GM19395 (cell line): ENCODE measurements at regions not wholly inside any gene's neighbourhood (a gene's known extent, or its start where the extent isn't known, plus 50 kb on each side); places are given as distances from the start of the nearest gene placed in this dataset.
A peak's percentile ranks its signal among the peaks of the same experiment; 100 is the strongest.

Source experiments
- ATAC-seq: cut with Tn5 transposase; IDR thresholded peaks from one replicate; pipeline ENCODE4 v1.9.1; 2021; ENCODE audit warnings: mild to moderate bottlenecking, moderate library complexity; ENCODE audit not compliant: unreplicated experiment

DNA sequence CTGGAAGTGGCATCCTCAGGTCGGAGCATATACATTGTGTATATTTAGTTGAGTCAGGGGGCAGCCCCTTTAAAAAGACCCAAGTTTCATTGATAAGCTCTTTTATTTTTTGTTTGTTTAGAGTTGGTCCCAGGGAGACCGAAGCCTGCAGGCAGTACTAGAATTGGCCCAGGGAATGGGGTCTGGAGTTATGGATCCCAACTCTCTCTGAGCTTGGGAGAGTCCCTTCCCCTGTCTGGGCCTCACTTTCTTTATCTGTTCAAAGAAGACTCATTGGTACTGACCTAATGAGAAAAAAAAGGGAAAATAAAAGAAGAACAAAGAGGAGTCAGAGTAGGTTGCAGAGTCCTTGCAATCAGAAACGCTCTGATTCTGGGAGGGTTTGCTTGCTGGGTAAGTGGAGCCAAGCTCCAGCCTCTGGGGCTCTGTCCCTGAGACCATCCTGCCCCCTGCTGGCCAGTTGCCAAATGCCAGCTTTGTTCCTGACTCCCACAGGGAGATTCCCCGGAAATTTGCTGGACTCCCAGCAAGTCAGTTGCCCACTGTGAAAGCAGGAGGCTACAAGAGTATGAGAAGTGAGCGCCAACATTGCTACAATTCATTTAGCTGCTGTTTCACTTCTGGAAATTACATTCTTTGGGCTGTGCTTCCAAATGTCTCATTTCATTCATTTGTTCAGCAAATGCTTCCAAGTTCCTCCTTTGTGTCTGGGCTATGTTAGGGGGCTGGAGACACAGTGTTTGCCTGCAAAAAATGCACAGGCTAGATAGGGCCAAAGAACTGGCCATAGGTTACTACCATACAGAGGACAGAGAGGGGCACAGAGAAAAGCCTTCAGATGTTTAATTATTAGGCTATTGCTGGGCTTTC lies 156.2 kb downstream of the MELK start:
- peak; percentile 67 for ATAC-seq

DNA sequence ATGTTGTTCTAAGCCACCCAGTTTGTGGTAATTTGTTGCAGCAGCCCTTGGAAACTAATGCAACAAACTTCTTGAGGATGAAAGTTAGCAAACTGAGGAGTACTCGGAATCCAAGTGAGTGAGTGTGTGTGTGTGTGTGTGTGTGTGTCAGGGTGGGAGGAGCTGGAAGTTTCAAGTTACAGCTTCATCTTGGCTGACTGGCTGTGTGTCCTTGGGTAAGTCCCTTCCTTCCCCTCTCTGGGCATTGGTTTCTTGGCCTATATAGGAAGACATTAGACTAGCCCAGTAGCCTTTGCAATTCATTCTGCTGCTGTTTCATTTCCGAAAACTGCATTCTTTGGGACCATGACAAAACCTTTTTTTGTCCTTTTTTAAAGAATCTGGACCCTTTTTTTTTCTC lies 157.2 kb downstream of the MELK start:
- ATAC-seq, result no peak

DNA sequence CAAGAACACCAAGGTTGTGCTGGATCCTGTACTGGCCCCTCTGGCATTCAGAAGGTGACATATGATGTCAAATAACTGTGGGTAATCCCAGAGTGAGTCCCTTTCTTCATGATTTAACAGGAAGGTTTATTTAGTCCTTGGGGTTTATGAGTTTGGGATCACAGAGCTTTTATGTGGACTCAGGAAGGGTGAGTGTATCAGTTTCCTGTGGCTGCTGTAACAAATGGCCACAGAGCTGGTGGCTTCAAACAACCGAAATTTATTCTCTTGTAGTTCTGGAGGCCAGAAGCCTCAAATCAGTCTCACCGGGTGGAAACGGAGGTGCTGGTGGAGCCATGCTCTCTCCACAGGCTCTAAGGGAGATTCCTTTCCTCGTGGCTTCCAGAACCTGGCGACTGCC lies 157.7 kb downstream of the MELK start:
- no peak for ATAC-seq

DNA sequence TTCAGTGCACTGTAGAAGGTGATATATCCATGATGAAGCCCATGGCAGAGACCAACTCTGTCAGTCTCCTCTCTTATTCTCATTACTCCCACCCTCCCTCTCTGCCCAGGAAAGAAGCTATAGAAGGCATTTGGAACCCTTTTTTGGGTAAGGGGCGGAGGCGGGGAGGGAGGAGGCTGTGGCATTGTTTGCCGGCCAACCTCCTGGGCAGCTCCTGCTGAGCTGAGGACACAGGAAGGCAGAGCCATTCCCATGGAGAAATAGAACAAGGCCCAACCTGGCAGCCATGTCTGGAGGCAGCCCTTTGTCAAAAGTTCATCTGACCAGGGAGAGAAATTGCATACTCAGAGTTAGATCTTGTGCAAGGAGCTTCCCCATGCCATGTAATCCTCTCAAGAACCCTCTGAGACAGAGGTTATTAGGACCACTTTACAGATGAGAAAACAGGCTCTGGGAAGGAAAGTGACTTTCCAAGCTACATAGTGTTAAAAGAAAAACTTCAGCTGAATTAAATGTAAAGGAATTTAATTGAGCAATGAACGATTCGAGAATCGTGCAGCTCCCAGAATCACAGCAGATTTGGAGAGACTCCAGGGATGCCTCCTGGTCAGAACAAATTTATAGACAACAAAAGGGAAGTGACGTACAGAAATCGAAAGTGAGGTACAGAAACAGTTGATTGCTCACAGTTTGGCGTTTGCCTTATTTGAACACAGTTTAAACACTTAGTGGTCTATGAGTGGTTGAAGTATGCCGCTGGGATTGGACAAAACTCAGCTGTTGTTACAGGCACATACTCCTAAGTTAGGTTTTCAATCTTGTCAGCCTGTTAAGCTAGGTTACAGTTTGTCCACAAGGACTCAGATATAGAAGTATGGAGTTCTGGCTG lies 158.6 kb downstream of the MELK start:
- ATAC-seq, result no peak

DNA sequence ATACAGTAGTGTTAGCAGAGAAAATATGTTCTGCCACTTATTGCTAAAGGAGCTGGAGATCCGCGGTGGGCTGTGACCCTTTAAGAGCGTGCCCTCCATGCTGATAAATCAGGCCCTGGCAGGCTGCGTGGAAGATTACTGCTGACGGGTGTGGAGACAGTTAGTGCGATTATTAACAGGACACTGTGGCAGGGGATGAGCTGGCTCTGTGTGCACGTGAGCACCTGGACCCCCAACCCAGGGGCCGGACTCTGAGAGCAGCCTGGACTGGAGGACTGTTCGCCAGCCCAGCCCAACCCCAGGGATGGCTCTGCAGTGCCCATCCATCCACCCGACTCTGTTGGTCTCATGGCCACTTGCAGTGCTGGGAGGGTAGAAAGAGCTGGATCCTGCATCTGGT lies 162.0 kb downstream of the MELK start:
- ATAC-seq, result no peak

DNA sequence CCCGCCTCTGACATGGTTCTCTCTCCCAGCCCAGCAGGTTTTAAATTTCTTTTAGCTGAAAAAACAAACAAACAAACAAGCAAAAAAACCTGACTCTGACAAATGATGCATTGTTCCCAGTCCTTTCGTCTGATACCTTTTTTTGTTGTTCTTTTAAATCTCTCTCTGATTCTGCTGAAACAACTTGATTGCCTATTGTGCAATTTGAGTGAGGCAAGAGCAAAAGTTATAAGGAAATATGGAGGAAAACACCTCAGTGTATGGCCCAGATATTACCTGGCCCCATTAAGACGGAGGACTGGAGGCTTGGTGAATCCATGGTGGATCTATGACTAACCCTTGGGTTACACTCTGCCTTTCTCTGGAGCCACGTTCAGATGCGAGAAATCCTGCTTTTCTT lies 164.0 kb downstream of the MELK start:
- ATAC-seq, result no peak

DNA sequence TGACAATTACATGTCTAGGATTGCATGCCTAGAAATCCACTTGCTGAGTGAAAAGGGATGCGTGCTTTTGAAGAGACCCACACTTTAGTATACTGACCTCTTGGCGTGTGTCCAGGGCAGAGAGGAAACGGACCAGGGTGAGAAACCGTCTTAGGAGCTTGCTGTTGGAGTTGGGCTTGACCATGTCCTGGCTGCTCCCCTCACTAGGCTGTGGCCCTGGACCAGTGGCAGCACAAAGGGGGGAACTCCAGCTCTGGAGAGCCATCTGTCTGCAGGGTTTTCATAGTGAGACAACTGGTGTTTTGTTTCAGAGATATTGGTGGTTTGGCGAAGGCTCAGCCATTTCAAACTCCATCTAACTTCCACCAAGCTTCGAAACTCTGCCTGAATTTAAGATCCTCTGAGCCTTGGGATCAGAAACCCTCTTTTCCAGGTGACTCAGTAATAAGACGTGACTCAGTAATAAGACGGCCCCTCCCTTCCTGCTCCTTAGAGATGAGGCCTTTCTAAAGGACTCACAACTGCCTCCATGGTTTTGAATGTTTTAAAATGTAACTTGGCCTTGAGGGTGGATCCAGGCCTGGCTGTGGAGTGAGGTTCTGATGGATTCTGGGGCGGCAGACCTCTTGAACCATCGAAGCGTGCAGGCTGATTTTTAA lies 165.8 kb downstream of the MELK start:
- no peak for ATAC-seq

DNA sequence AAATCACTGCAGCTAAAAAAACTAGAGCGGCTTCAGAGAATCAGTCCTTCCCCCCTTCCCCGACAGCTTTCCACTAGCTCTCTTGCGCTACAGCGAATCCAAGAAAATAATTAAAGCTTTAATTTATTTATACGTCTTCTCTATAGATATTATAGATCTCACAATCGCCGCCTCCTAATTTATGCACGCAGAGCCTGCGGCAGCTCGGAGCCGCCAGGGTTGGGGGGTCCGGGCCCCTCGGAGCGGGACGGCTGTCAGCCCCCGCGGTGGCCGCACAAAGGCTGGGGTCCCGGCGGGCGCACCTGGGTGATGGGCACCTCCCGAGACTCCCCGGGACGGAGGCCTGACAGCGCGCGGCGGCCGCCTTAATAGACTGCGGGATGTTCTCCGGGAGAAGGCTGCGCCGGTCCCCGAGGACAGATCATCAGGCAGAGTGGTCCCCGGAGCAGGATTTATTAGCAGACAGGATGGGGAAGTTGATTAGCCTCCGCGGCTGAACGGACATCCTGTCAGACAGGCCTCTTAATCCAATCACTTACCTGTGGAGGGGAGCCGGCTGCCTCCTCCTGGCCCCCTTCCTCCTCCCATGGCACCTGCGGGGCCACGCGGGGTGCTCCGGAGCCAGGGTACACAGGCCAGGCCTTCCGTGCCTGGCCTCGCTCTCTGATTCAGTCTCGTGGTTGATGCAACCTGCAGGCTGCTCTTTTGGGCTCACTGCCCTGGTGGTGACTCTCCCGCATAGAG lies 166.8 kb downstream of the MELK start:
- ATAC-seq, result no peak

DNA sequence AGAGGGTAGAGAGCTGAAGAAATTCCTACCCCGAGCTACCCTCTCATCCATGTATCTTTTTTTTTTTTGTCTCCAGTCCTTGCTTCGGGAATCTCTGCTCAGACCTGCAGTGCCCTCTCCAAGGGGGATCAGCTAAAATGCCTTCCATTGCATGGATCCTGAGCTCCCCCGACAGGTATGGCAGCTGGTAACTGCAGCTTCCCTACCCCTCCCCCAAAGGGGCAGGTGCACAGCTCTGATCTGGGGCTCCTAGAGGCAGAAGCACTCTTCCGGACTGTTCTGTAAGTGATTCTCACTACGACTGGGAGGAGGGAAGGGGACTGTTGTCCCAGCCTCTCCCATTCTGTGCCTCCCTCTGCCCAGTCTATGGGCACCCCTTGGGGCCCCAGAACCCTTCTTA lies 169.6 kb downstream of the MELK start:
- no peak for ATAC-seq

DNA sequence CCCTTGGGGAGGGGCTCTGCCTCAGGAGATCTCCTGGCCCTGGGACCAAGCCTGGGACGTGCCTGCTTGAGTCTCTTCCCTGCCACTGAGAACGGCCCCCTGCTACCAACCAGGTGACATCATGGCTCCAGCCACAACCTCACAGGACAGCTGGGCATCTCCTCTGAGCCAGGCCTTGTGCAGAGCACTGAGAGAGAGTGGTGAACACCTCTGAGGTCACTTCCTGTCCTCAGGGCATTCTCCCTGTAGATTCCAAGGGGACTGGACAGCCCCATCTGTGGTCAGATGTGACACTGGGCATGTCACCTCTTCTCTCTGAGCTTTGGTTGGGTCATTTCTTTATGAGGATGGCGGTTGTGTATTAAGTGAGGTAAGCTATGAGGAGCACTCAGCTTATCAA lies 172.0 kb downstream of the MELK start:
- ATAC-seq, result no peak

DNA sequence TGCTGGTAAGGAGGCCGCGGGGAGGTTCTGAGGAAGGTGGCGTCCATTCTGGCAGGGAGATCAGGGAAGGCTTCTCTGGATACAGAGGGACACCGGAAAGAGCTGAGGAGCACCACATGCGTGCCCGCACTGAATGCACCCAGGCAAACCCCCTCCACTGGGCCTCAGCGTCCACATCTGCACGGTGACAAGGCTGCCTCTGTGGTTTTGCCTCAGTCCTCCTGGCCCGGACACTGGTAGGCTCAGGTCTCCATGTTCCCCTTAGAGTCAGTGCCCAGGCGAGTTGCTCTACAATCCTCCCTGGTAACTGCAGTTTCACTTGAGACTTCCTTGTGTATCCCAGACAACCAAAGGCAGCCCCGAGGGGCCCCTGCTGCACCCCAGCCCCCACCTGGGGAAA lies 173.3 kb downstream of the MELK start:
- ATAC-seq, result no peak

DNA sequence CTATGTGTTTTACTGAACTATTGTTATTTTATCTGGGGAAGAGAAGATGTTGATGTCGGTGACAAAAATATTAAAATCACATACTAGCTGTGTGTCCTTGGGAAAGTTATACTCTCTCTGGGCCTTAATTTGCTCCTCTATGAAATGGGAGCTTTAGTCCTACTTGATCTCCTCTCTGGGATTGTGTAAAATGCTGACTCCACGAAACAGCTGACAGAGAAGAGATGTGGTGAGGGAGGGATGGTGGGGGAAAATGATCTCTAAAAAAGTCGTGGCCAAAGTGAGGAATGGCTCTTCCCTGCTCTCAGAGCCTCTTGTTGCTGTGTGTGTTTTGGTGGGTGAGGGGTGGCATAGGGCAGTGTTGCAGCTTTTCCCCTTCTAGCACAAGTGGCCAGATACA lies 173.7 kb downstream of the MELK start:
- no peak for ATAC-seq

DNA sequence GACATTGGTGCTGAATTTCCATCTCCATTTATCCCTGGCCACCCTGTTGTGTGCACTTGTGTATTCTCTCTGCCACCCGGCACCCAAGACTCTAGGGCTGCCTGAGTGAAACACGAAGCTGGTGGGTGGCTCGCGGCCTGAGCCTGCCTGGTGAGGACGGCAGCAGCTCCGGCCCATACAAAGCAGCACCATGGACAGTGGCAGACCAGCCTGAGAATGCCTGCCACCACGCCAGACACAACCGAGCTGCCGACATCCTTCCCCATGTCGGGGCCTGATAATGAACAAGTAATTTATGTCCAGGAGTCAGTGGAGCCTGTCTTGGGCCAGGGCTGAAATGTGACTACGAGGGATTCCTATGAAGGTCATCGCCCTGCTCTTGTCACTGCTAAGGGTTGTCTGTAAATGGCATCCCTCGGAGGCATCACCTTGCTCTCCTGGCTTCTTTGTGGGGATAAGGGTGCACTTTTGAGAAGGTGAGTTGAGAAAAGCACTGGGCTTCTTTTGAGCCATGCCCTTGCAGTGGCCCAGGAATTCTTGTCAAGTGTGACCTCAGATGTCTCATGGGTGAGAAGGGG lies 175.7 kb downstream of the MELK start:
- no peak for ATAC-seq

DNA sequence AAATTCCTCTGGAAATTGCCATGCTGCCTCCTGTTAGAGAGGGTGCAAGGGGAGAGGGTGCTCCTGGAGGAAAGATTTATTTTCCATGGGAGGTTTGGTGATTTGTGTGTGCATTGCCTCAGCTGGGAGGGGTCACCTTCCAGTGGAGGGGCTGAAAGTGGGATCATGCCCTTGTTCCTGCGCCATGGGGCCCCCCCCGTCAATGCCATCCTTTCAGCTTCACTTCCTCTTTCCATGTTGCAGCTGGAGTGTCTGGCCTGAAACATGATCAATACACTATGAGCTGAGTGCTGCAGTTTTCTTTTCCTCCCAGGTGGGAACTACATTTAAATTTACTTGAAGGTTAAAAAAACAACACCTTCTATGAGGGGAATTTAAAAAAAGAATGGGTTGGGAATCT lies 176.8 kb downstream of the MELK start:
- no peak for ATAC-seq

DNA sequence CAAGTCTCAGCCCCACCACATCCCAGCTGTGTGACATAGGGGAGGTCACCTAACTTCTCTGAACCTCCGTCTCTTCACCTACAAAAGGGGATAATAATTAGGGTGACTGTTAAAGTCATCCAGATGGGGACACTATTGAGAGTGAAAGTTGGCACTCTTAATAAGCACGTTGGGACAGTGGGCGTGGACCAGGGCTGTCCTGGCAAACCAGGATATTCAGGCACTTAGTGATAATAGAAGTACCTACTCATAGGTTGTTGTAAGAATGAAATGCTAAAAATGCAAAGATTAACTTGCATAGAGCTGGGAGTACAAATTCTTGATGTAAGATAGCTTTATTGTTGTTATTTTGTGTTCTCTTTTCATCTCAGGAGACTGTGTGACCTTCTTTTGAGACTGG lies 177.9 kb downstream of the MELK start:
- ATAC-seq, result no peak

DNA sequence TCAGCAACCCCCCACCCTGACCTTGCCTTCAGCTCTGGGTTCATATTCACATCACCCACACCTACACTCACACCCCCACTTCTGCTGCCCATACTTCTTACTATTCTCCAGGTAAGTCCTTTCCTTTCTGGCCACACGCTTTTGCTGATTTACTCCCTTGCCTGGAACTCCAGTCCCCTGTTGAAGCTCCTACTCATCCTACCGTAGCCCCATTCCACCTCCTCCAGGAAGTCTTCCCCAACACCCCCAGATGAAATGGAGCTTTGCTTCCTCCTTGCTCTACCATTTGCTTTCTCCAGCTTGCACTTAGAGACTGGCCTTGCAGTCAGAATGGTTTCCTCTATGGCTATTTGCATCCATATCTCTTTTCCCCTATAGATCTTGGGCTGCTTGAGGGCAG lies 182.3 kb downstream of the MELK start:
- no peak for ATAC-seq

DNA sequence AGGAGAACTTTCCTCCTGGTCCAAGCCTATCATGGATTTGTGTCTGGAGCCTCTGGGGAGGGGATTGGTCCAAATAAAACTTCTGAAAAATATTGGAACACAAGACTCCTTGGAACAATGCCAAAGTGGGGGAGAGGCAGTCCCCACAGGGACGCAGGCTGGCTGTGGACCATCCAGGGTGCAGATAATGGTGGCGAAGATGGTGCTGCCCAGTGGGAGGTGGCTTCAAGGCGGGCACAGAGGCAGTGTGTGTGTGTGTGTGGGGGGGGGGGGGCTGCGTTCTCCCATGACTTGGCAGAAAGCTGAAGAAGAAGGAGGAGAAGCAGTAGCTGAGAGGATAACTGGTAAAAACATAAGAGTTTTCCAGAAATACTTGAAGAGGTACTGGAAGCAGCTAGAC lies 186.4 kb downstream of the MELK start:
- ATAC-seq, result no peak

DNA sequence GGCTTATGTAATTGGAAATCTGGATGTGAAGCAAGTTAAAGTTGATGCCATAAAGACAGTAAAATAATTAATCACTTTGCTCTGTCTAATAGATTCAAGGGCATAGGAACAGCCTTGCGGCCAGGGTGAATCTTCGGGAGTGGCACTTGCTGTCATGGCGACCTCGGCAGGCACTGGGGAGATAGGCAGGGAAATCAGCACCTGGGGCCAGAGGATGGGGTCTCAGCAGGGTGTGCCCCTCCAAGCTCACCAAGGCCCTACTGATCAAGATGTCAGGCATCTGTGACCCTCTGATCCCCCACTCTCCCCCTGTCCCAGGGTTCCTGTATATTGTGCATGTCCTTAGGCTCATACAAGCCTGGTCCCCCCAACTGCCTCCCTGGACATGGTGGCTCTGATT lies 187.3 kb downstream of the MELK start:
- ATAC-seq, result no peak

DNA sequence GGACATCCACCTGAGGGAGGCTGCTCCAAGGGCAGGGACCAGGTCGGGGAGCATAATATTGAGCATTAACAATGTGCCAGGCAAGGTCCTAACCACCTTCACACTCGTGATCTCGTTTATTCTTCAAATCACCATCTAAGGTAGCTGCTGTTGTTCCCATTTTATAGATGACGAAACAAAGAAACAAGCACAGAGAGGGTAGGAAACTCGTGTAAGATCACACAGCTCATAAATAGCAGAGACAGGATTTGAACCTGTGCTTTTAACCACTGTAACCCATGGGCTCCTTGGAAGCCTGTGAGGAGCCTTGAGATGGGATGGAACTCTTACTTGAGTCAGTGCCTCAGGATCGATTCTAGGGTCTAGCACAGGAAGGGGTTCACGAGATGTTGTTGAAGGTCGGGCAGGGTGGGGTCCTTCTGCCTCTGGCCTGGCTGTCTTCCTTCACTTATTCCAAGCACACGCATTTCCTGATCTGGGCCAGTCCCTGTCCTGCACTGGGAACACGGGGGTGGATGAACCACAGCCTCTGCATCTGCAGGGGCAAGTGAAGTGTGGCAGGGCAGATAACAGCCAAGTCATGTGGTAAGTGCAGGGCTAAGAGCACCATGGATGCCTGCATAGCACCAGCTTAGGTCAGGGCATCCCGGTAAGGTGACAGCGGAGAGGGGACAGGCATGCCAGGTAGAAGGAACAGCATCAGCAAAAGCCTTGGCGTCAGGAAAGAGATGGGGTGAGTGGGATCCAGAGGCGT lies 188.1 kb downstream of the MELK start:
- ATAC-seq, result no peak

DNA sequence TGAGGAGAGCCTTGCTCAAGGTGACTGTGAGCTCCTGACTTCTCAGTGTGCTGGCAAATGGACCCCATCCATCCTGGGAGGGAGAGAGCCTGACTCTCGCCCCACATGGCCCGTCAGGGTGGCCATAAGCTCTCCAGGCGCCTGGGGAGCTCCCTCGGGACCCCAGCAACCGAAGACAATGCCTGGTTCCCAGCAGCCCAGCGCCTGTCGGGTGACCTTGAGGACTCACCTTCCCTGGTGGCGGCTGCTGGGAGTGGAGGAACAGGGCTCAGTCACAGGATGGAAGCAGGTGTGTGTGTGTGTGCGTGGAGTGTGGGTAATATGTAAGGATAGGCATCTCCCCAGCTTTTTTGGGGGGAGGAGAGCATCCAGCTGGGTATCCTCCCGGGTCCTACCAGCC lies 190.3 kb downstream of the MELK start:
- ATAC-seq, result no peak
